ENCODE measurements at regions not wholly inside any gene's neighbourhood (a gene's known extent, or its start where the extent isn't known, plus 50 kb on each side); places are given as distances from the start of the nearest gene placed in this dataset.

- no peak overlapping the region for H3K27ac ChIP-seq
- WGBS = 100% methylated on average over 1 of the region's 1 CpG
Measured at GRCh38 chr12:77226368-77226767, 161.0 kb upstream of the E2F7 start.

GRCh38 chr12:77225373-77225772 lies 160.0 kb upstream of the E2F7 start:
- H3K4me1 ChIP-seq (replicated peaks) = no peaks in the 10 kb centered on the region
- H3K36me3 ChIP-seq = no peaks in the 10 kb centered on the region
- no peak for DNase-seq (ENCODE audit: low spot score)
- H3K9me3 ChIP-seq = no peaks in the 10 kb centered on the region
- no peaks in the 10 kb centered on the region for H3K27me3 ChIP-seq (replicated peaks; ENCODE audit: insufficient read depth)
- intact Hi-C loops (cut with DNase I) = no loop called here
- TF ChIP-seq POLR2AphosphoS5 (IDR thresholded peaks at IDR 0.05) (no peak), POLR2A (IDR thresholded peaks at IDR 0.05) (no peak)
- TF ChIP-seq, protein P1, sequence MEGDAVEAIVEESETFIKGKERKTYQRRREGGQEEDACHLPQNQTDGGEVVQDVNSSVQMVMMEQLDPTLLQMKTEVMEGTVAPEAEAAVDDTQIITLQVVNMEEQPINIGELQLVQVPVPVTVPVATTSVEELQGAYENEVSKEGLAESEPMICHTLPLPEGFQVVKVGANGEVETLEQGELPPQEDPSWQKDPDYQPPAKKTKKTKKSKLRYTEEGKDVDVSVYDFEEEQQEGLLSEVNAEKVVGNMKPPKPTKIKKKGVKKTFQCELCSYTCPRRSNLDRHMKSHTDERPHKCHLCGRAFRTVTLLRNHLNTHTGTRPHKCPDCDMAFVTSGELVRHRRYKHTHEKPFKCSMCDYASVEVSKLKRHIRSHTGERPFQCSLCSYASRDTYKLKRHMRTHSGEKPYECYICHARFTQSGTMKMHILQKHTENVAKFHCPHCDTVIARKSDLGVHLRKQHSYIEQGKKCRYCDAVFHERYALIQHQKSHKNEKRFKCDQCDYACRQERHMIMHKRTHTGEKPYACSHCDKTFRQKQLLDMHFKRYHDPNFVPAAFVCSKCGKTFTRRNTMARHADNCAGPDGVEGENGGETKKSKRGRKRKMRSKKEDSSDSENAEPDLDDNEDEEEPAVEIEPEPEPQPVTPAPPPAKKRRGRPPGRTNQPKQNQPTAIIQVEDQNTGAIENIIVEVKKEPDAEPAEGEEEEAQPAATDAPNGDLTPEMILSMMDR (IDR thresholded peaks at IDR 0.05) = no peak
- 81% methylated on average over 4 of the region's 4 CpGs for WGBS
- H3K4me3 ChIP-seq = no peak overlapping the region
- no peak overlapping the region for H3K27ac ChIP-seq

More at GRCh38 chr12:77226368-77226767, 161.0 kb upstream of the E2F7 start:
- H3K4me1 ChIP-seq (replicated peaks) = no peaks in the 10 kb centered on the region
- TF ChIP-seq POLR2A (IDR thresholded peaks at IDR 0.05) (no peak), POLR2AphosphoS5 (IDR thresholded peaks at IDR 0.05) (no peak)
- TF ChIP-seq, protein P1 (IDR thresholded peaks at IDR 0.05) = no peak
- DNase-seq (ENCODE audit: low spot score) = no peak
- H3K4me3 ChIP-seq = no peak overlapping the region
- intact Hi-C loops (cut with DNase I) = no loop called here
- H3K36me3 ChIP-seq = no peaks in the 10 kb centered on the region
- H3K27me3 ChIP-seq (replicated peaks; ENCODE audit: insufficient read depth) = no peaks in the 10 kb centered on the region
- H3K9me3 ChIP-seq = no peaks in the 10 kb centered on the region

- no peak for TF ChIP-seq POLR2A (IDR thresholded peaks at IDR 0.05)
- no peak for TF ChIP-seq POLR2AphosphoS5 (IDR thresholded peaks at IDR 0.05)
- TF ChIP-seq, protein P1 (IDR thresholded peaks at IDR 0.05) = no peak
- Histone ChIP-seq H3K36me3 (no peaks in the 10 kb centered on the region), H3K4me3 (no peak overlapping the region), H3K9me3 (no peaks in the 10 kb centered on the region), H3K4me1 (replicated peaks) (no peaks in the 10 kb centered on the region), H3K27me3 (replicated peaks; ENCODE audit: insufficient read depth) (no peaks in the 10 kb centered on the region), H3K27ac (no peak overlapping the region)
- 87% methylated on average over 2 of the region's 2 CpGs for WGBS
- intact Hi-C loops (cut with DNase I) = no loop called here
- no peak for DNase-seq (ENCODE audit: low spot score)
Measured at GRCh38 chr12:77224346-77224745, 159.0 kb upstream of the E2F7 start.

- Histone ChIP-seq H3K27me3 (replicated peaks; ENCODE audit: insufficient read depth) (no peaks in the 10 kb centered on the region), H3K4me3 (no peak overlapping the region)
- WGBS = 95% methylated on average over 2 of the region's 2 CpGs
Measured at GRCh38 chr12:77222336-77222735, 157.0 kb upstream of the E2F7 start.

GRCh38 chr12:77220586-77220985 lies 155.2 kb upstream of the E2F7 start:
- H3K36me3 ChIP-seq = no peaks in the 10 kb centered on the region
- H3K27ac ChIP-seq = no peak overlapping the region
- TF ChIP-seq, protein P1 (IDR thresholded peaks at IDR 0.05) = no peak
- TF ChIP-seq POLR2A (IDR thresholded peaks at IDR 0.05) (no peak), POLR2AphosphoS5 (IDR thresholded peaks at IDR 0.05) (no peak)
- no peaks in the 10 kb centered on the region for H3K9me3 ChIP-seq
- no peaks in the 10 kb centered on the region for H3K27me3 ChIP-seq (replicated peaks; ENCODE audit: insufficient read depth)
- no peak overlapping the region for H3K4me3 ChIP-seq
- no peak for DNase-seq (ENCODE audit: low spot score)
- H3K4me1 ChIP-seq (replicated peaks) = no peaks in the 10 kb centered on the region
- 58% methylated on average over 1 of the region's 1 CpG for WGBS
- intact Hi-C loops (cut with DNase I) = no loop called here

More at GRCh38 chr12:77222336-77222735, 157.0 kb upstream of the E2F7 start:
- intact Hi-C loops (cut with DNase I) = no loop called here
- Histone ChIP-seq H3K9me3 (no peaks in the 10 kb centered on the region), H3K4me1 (replicated peaks) (no peaks in the 10 kb centered on the region), H3K27ac (no peak overlapping the region), H3K36me3 (no peaks in the 10 kb centered on the region)
- no peak for TF ChIP-seq POLR2A (IDR thresholded peaks at IDR 0.05)
- TF ChIP-seq POLR2AphosphoS5 (IDR thresholded peaks at IDR 0.05) = no peak
- TF ChIP-seq, protein P1 (IDR thresholded peaks at IDR 0.05) = no peak
- no peak for DNase-seq (ENCODE audit: low spot score)
